ENCODE measurements at regions not wholly inside any gene's neighbourhood (a gene's known extent, or its start where the extent isn't known, plus 50 kb on each side); places are given as distances from the start of the nearest gene placed in this dataset.

DNA sequence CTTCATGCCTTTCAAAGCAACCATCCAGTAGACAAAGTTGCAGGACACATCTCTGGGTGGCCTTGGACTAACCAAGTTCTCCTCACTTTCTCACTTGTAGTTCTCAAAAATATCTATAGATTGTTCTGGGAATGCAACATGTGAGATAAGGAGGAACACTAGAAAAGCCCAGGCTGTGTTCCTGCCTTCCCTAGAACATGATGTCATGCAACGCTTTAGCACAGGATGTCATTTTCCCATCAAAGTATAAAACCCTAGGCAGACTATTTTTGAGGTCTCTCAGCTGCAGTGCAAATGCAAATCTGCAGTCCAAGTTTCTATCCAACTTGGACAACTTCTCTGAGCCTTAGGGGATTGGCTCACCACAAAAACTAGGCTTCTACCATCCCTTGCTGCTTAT lies 78.8 kb upstream of the PCDH7 start:
- no peaks in the 10 kb centered on the region for H3K9me3 ChIP-seq (ENCODE audit: low read depth)
- no peaks in the 10 kb centered on the region for H3K27me3 ChIP-seq
- no peak for TF ChIP-seq CTCF (IDR thresholded peaks at IDR 0.05; ENCODE audit: low read depth, low read length)
- no peak overlapping the region for H3K27ac ChIP-seq
- no peaks in the 10 kb centered on the region for H3K36me3 ChIP-seq
- H3K4me1 ChIP-seq (ENCODE audit: low read depth) = no peaks in the 10 kb centered on the region
- no peak for DNase-seq (ENCODE audit: low read depth in 1 of 2, low spot score in 1 of 2)
- H3K4me3 ChIP-seq = no peak overlapping the region

DNA sequence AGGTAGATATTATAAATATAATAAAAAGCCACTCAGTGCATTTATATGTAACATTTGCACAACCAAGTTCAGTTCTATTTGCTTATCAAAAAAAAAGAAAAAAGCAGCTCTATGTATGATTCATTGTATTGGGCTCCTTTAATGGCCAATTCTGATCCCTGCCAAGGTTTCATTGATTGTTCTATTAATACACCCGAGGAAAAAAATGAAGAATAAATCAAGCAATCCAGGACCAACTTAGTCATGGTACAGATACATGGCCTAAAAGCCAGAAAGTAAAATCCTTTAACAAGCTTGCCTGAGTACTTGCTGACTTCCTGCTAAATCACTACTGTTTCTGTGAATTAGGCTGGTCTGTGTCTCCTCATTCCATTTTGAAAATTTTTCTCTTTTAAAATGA lies 77.6 kb upstream of the PCDH7 start:
- H3K9me3 ChIP-seq (ENCODE audit: low read depth) = no peaks in the 10 kb centered on the region
- no peak for DNase-seq (ENCODE audit: low read depth in 1 of 2, low spot score in 1 of 2)

GRCh38 chr4:30653291-30653690 lies 66.9 kb upstream of the PCDH7 start:
- no peaks in the 10 kb centered on the region for H3K9me3 ChIP-seq (ENCODE audit: low read depth)
- no peak for TF ChIP-seq CTCF (IDR thresholded peaks at IDR 0.05; ENCODE audit: low read depth, low read length)
- H3K27ac ChIP-seq = no peak overlapping the region
- no peak for DNase-seq (ENCODE audit: low read depth in 1 of 2, low spot score in 1 of 2)
- H3K4me1 ChIP-seq (ENCODE audit: low read depth) = no peaks in the 10 kb centered on the region
- no peak overlapping the region for H3K4me3 ChIP-seq
- H3K27me3 ChIP-seq = no peaks in the 10 kb centered on the region
- no peaks in the 10 kb centered on the region for H3K36me3 ChIP-seq

More for the DNA sequence above, 77.6 kb upstream of the PCDH7 start:
- no peak for TF ChIP-seq CTCF (IDR thresholded peaks at IDR 0.05; ENCODE audit: low read depth, low read length)
- no peak overlapping the region for H3K4me3 ChIP-seq
- no peaks in the 10 kb centered on the region for H3K36me3 ChIP-seq
- H3K27me3 ChIP-seq = no peaks in the 10 kb centered on the region
- H3K27ac ChIP-seq = no peak overlapping the region
- no peaks in the 10 kb centered on the region for H3K4me1 ChIP-seq (ENCODE audit: low read depth)

DNA sequence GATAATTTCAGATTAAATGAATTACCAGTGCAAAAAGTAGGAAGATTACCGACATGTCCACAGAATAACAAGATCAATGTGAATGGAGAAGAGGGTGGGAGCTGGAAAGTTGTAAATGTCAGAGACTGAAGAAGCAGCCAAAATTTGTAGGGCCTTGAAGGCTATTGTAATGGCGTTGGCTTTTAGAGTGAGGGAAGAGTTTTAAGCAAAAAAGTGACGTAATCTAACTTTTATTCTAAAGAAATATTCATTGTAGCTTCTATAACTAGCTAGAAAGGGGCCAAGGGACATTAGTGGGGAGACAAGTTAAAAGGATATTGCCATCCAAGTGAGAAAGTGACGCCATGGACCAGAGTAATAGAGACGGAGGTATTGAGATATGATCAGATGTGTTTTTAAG lies 63.3 kb upstream of the PCDH7 start:
- H3K27me3 ChIP-seq = no peaks in the 10 kb centered on the region
- no peaks in the 10 kb centered on the region for H3K9me3 ChIP-seq (ENCODE audit: low read depth)
- H3K27ac ChIP-seq = no peak overlapping the region
- no peak for DNase-seq (ENCODE audit: low read depth in 1 of 2, low spot score in 1 of 2)
- no peaks in the 10 kb centered on the region for H3K36me3 ChIP-seq
- TF ChIP-seq CTCF (IDR thresholded peaks at IDR 0.05; ENCODE audit: low read depth, low read length) = no peak
- no peak overlapping the region for H3K4me3 ChIP-seq
- H3K4me1 ChIP-seq (ENCODE audit: low read depth) = no peaks in the 10 kb centered on the region

DNA sequence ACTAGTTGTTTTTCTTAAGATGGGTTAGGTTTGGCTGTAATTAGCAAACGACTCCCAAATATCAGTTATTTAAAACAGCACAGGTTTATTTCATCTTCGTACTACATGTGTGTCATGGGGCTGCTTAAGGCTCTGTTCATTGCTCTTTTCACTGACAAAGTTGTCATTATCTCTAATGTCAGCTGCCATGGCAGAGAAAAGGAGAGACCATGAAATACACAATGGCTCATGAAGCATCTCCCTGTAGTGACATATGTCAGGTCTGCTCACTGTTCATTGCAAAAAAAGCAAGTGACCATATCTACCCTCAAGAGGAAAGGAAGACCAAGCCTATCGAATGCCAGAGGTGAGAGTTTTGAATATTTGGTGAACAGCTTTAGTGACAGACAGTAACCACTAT lies 52.2 kb upstream of the PCDH7 start:
- no peak overlapping the region for H3K4me3 ChIP-seq
- no peaks in the 10 kb centered on the region for H3K9me3 ChIP-seq (ENCODE audit: low read depth)
- H3K36me3 ChIP-seq = no peaks in the 10 kb centered on the region
- no peak overlapping the region for H3K27ac ChIP-seq
- TF ChIP-seq CTCF (IDR thresholded peaks at IDR 0.05; ENCODE audit: low read depth, low read length) = no peak
- DNase-seq (ENCODE audit: low read depth in 1 of 2, low spot score in 1 of 2) = no peak
- no peaks in the 10 kb centered on the region for H3K27me3 ChIP-seq
- no peaks in the 10 kb centered on the region for H3K4me1 ChIP-seq (ENCODE audit: low read depth)

DNA sequence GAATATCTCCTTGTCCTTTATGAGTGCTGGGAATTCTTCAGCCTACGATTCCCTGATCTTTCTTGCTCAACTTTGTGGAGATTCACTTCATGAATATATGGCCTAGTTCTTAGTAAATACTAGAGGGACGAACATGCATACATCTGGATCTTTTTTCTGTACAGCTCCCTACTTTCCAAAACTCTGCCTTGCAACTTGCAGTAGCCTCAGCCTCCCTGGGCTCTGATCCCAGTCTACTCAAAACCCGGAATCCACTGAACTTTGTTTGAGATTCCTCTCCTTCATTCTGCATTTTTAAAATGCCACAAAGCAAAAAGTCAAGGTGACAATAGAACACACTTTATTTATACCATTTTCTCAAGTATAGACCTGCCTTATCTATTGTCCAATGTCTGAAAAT lies 50.0 kb upstream of the PCDH7 start:
- Histone ChIP-seq H3K36me3 (no peaks in the 10 kb centered on the region), H3K4me1 (ENCODE audit: low read depth) (no peaks in the 10 kb centered on the region), H3K4me3 (no peak overlapping the region), H3K27me3 (no peaks in the 10 kb centered on the region), H3K27ac (no peak overlapping the region), H3K9me3 (ENCODE audit: low read depth) (no peaks in the 10 kb centered on the region)
- no peak for TF ChIP-seq CTCF (IDR thresholded peaks at IDR 0.05; ENCODE audit: low read depth, low read length)
- DNase-seq (ENCODE audit: low read depth in 1 of 2, low spot score in 1 of 2) = no peak
